Astrocyte (in vitro differentiated cells and primary cell): ENCODE measurements at regions not wholly inside any gene's neighbourhood (a gene's known extent, or its start where the extent isn't known, plus 50 kb on each side); places are given as distances from the start of the nearest gene placed in this dataset.

Experiments used
- DNase-seq: peaks from one replicate; pipeline ENCODE4 v3.0.0-alpha.2; 2010; ENCODE audit warnings: low read depth
- FAIRE-seq: peaks from 2 replicates; lab custom pipeline; 2011; peaks lifted over from hg19 to GRCh38; lab: Jason Lieb, UNC
- H2AFZ ChIP-seq: 2 replicates; pipeline ENCODE4 v1.6.0; 2012; ENCODE audit warnings: low read depth, low read length, inconsistent platforms
- H3K27ac ChIP-seq: 2 replicates; pipeline ENCODE4 v1.5.1; 2011; ENCODE audit warnings: low read depth, low read length, inconsistent platforms
- H3K27me3 ChIP-seq: 2 replicates; pipeline ENCODE4 v1.6.0; 2011; ENCODE audit warnings: low read length, inconsistent platforms; ENCODE audit not compliant: insufficient read depth
- H3K36me3 ChIP-seq: 2 replicates; pipeline ENCODE4 v1.5.1; 2011; ENCODE audit warnings: low read length, inconsistent platforms; ENCODE audit not compliant: insufficient read depth
- H3K4me1 ChIP-seq: 2 replicates; pipeline ENCODE4 v1.5.1; 2011; ENCODE audit warnings: low read length, inconsistent platforms; ENCODE audit not compliant: insufficient read depth
- H3K4me2 ChIP-seq: 2 replicates; pipeline ENCODE4 v1.6.0; 2012; ENCODE audit warnings: low read length, inconsistent platforms
- H3K4me3 ChIP-seq: 2 replicates; pipeline ENCODE4 v1.5.1; 2011; ENCODE audit warnings: low read depth, mild to moderate bottlenecking, low read length, inconsistent platforms; ENCODE audit not compliant: insufficient read depth
- H3K79me2 ChIP-seq: 2 replicates; pipeline ENCODE4 v1.6.0; 2012; ENCODE audit warnings: mild to moderate bottlenecking, low read length, inconsistent platforms; ENCODE audit not compliant: insufficient read depth
- H3K9ac ChIP-seq: 2 replicates; pipeline ENCODE4 v1.6.0; 2012; ENCODE audit warnings: mild to moderate bottlenecking, low read length, inconsistent platforms
- H3K9me3 ChIP-seq: 2 replicates; pipeline ENCODE4 v1.5.1; 2012; ENCODE audit warnings: low read depth, mild to moderate bottlenecking, low read length, inconsistent platforms; ENCODE audit not compliant: insufficient read depth
- H4K20me1 ChIP-seq: 2 replicates; pipeline ENCODE4 v1.6.0; 2012; ENCODE audit warnings: low read length, inconsistent platforms; ENCODE audit not compliant: insufficient read depth
- H3K27ac Mint-ChIP-seq: one replicate; pipeline ENCODE4 v1.8.0; 2021; ENCODE audit warnings: mild to moderate bottlenecking, mixed read lengths; ENCODE audit not compliant: unreplicated experiment
- H3K27me3 Mint-ChIP-seq: one replicate; pipeline ENCODE4 v1.8.0; 2021; ENCODE audit warnings: low read depth, mixed read lengths; ENCODE audit not compliant: unreplicated experiment
- H3K36me3 Mint-ChIP-seq: one replicate; pipeline ENCODE4 v1.8.0; 2021; ENCODE audit warnings: low read depth, mixed read lengths; ENCODE audit not compliant: unreplicated experiment
- H3K4me1 Mint-ChIP-seq: one replicate; pipeline ENCODE4 v1.8.0; 2021; ENCODE audit warnings: low read depth, mixed read lengths; ENCODE audit not compliant: unreplicated experiment
- H3K4me3 Mint-ChIP-seq: one replicate; pipeline ENCODE4 v1.8.0; 2021; ENCODE audit warnings: mild to moderate bottlenecking, moderate library complexity, mixed read lengths; ENCODE audit not compliant: unreplicated experiment
- H3K9me3 Mint-ChIP-seq: one replicate; pipeline ENCODE4 v1.8.0; 2021; ENCODE audit warnings: mild to moderate bottlenecking, mixed read lengths; ENCODE audit not compliant: unreplicated experiment
- EZH2 ChIP-seq: IDR thresholded peaks from 2 replicates; pipeline ENCODE4 v1.6.1; 2012; ENCODE audit warnings: mild to moderate bottlenecking, low read length, inconsistent platforms; ENCODE audit not compliant: insufficient read depth
- TF ChIP-seq, protein P1 (sequence below): IDR thresholded peaks from 2 replicates; pipeline ENCODE4 v1.5.1; 2011; ENCODE audit warnings: low read depth, mild to moderate bottlenecking, inconsistent platforms, low read length, moderate library complexity; ENCODE audit not compliant: insufficient read depth

DNA sequence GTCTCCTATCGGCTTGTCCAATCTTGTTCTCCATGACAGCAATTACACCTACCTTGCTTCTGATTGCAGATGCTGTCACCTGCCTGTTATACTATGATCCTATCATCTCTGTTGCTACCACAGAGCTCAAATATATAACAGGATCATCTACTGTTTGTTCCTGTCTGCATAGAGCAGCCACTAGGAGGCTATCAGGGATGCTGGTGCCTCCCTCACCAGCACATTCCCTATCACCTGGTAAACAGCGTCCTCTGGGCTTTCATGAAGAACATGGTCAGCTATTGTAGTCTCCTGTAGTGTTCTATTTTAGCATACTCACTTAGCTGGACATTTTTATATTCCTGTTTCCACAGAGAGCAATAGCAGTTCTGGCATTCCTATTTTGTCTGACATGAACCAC is 87.8 kb upstream of the FAT3 start:
- DNase-seq (no peak), FAIRE-seq (no peak)
- no peak for TF ChIP-seq EZH2
- TF ChIP-seq, protein P1, sequence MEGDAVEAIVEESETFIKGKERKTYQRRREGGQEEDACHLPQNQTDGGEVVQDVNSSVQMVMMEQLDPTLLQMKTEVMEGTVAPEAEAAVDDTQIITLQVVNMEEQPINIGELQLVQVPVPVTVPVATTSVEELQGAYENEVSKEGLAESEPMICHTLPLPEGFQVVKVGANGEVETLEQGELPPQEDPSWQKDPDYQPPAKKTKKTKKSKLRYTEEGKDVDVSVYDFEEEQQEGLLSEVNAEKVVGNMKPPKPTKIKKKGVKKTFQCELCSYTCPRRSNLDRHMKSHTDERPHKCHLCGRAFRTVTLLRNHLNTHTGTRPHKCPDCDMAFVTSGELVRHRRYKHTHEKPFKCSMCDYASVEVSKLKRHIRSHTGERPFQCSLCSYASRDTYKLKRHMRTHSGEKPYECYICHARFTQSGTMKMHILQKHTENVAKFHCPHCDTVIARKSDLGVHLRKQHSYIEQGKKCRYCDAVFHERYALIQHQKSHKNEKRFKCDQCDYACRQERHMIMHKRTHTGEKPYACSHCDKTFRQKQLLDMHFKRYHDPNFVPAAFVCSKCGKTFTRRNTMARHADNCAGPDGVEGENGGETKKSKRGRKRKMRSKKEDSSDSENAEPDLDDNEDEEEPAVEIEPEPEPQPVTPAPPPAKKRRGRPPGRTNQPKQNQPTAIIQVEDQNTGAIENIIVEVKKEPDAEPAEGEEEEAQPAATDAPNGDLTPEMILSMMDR: peak; percentile 20
- Histone ChIP-seq H3K4me3 (no peak overlapping the region), H3K79me2 (no peaks in the 10 kb centered on the region), H3K36me3 (no peaks in the 10 kb centered on the region), H3K9ac (no peak overlapping the region), H3K9me3 (no peaks in the 10 kb centered on the region), H3K27ac (no peak overlapping the region), H4K20me1 (no peaks in the 10 kb centered on the region), H3K4me2 (no peak overlapping the region), H3K27me3 (no peaks in the 10 kb centered on the region), H2AFZ (no peak overlapping the region), H3K4me1 (peaks cover 1% of the 10 kb centered on the region)
- peaks cover 1% of the 10 kb centered on the region for H3K4me1 Mint-ChIP-seq
- H3K4me3 Mint-ChIP-seq: no peak overlapping the region
- H3K36me3 Mint-ChIP-seq: no peaks in the 10 kb centered on the region
- no peak overlapping the region for H3K27ac Mint-ChIP-seq
- H3K27me3 Mint-ChIP-seq: peaks cover 5% of the 10 kb centered on the region
- peaks cover 2% of the 10 kb centered on the region for H3K9me3 Mint-ChIP-seq

- Mint-ChIP-seq H3K4me1 (peaks cover 28% of the 10 kb centered on the region), H3K4me3 (peak overlapping the region; percentile 8), H3K9me3 (peaks cover 2% of the 10 kb centered on the region), H3K36me3 (no peaks in the 10 kb centered on the region), H3K27ac (peak overlapping the region; percentile 93), H3K27me3 (peaks cover 2% of the 10 kb centered on the region)
- Histone ChIP-seq H3K36me3 (no peaks in the 10 kb centered on the region), H2AFZ (no peak overlapping the region), H4K20me1 (no peaks in the 10 kb centered on the region), H3K4me1 (peaks cover 20% of the 10 kb centered on the region), H3K27me3 (no peaks in the 10 kb centered on the region), H3K4me2 (no peak overlapping the region), H3K4me3 (no peak overlapping the region), H3K9me3 (no peaks in the 10 kb centered on the region), H3K79me2 (no peaks in the 10 kb centered on the region), H3K9ac (peak overlapping the region; percentile 31), H3K27ac (peak overlapping the region; percentile 69)
- FAIRE-seq (no peak), DNase-seq (peak; percentile 78)
- TF ChIP-seq, protein P1: no peak
- no peak for TF ChIP-seq EZH2
These were observed 93.2 kb upstream of the FAT3 start for GRCh38 chr11:92131289-92131865.

GRCh38 chr11:92130421-92130831 is 94.2 kb upstream of the FAT3 start:
- no peaks in the 10 kb centered on the region for H3K79me2 ChIP-seq
- H3K4me1 ChIP-seq: peaks cover 21% of the 10 kb centered on the region
- H3K27me3 ChIP-seq: no peaks in the 10 kb centered on the region
- H3K9me3 ChIP-seq: no peaks in the 10 kb centered on the region
- no peaks in the 10 kb centered on the region for H3K36me3 ChIP-seq
- Mint-ChIP-seq H3K4me1 (peaks cover 33% of the 10 kb centered on the region), H3K27me3 (no peaks in the 10 kb centered on the region), H3K36me3 (no peaks in the 10 kb centered on the region), H3K9me3 (peaks cover 2% of the 10 kb centered on the region), H3K27ac (peak overlapping the region; percentile 93), H3K4me3 (no peak overlapping the region)
- peak; percentile 85 for FAIRE-seq
- peak overlapping the region; percentile 27 for H3K4me2 ChIP-seq
- peak overlapping the region; percentile 8 for H3K9ac ChIP-seq
- TF ChIP-seq EZH2: no peak
- TF ChIP-seq, protein P1: no peak
- H3K27ac ChIP-seq: peak overlapping the region; percentile 69
- peak; percentile 81 for DNase-seq
- H2AFZ ChIP-seq: no peak overlapping the region
- no peak overlapping the region for H3K4me3 ChIP-seq
- no peaks in the 10 kb centered on the region for H4K20me1 ChIP-seq
